Ishikawa (cell line): ENCODE measurements at regions not wholly inside any gene's neighbourhood (a gene's known extent, or its start where the extent isn't known, plus 50 kb on each side); places are given as distances from the start of the nearest gene placed in this dataset.

Source experiments
- CEBPB ChIP-seq: IDR thresholded peaks from 2 replicates; pipeline ENCODE4 v1.6.1; 2012
- CREB1 ChIP-seq: IDR thresholded peaks from 2 replicates; pipeline ENCODE4 v1.6.1; 2012; ENCODE audit warnings: low read depth
- EP300 ChIP-seq: IDR thresholded peaks from 2 replicates; pipeline ENCODE4 v1.6.1; 2012; ENCODE audit warnings: borderline replicate concordance
- FOXM1 ChIP-seq: IDR thresholded peaks from 2 replicates; pipeline ENCODE4 v1.6.1; 2012; ENCODE audit warnings: low read depth, borderline replicate concordance
- MAX ChIP-seq: IDR thresholded peaks from 2 replicates; pipeline ENCODE4 v1.6.1; 2012
- NFIC ChIP-seq: IDR thresholded peaks from 2 replicates; pipeline ENCODE4 v1.6.1; 2012
- RAD21 ChIP-seq: IDR thresholded peaks from 2 replicates; pipeline ENCODE4 v1.6.1; 2012; ENCODE audit warnings: low read depth
- REST ChIP-seq: IDR thresholded peaks from 2 replicates; pipeline ENCODE4 v1.6.1; 2012; ENCODE audit warnings: low read depth, mild to moderate bottlenecking
- TAF1 ChIP-seq: IDR thresholded peaks from 2 replicates; pipeline ENCODE4 v1.6.1; 2012; ENCODE audit warnings: low read depth, mild to moderate bottlenecking
- TCF12 ChIP-seq: IDR thresholded peaks from 2 replicates; pipeline ENCODE4 v1.6.1; 2012; ENCODE audit warnings: low read depth
- TEAD4 ChIP-seq: IDR thresholded peaks from 2 replicates; pipeline ENCODE4 v1.6.1; 2012
- USF1 ChIP-seq: IDR thresholded peaks from 2 replicates; pipeline ENCODE4 v1.6.1; 2012
- YY1 ChIP-seq: IDR thresholded peaks from 2 replicates; pipeline ENCODE4 v1.6.1; 2012; ENCODE audit warnings: low read depth

- TF ChIP-seq MAX (no peak), CREB1 (no peak), FOXM1 (no peak), REST (no peak), TAF1 (no peak), EP300 (no peak), TEAD4 (no peak), TCF12 (no peak), CEBPB (no peak), RAD21 (no peak), USF1 (no peak), NFIC (no peak), YY1 (no peak)
Measured at GRCh38 chr5:99025298-99026045, 96.7 kb upstream of the CHD1 start.
